MM.1S (cell line): ENCODE measurements at regions not wholly inside any gene's neighbourhood (a gene's known extent, or its start where the extent isn't known, plus 50 kb on each side); places are given as distances from the start of the nearest gene placed in this dataset.

Experiments
- EZH2 ChIP-seq: fragments of 300-600 bp; sonication (generic); optimal IDR thresholded peaks from 2 replicates; pipeline ENCODE3; 2017; ENCODE audit warnings: low read depth, mild to moderate bottlenecking, antibody characterized with exemption, low read length, mixed read lengths
- EZH2phosphoT487 ChIP-seq: fragments of 300-600 bp; sonication (generic); IDR thresholded peaks from 2 replicates; pipeline ENCODE4 v1.6.1; 2018; ENCODE audit warnings: antibody characterized with exemption, low read length
- TF ChIP-seq, protein P1 (sequence below): fragments of 300-600 bp; sonication (generic); IDR thresholded peaks from 2 replicates; pipeline ENCODE4 v1.5.1; 2016; ENCODE audit warnings: antibody characterized with exemption, low read length, mixed read lengths

DNA sequence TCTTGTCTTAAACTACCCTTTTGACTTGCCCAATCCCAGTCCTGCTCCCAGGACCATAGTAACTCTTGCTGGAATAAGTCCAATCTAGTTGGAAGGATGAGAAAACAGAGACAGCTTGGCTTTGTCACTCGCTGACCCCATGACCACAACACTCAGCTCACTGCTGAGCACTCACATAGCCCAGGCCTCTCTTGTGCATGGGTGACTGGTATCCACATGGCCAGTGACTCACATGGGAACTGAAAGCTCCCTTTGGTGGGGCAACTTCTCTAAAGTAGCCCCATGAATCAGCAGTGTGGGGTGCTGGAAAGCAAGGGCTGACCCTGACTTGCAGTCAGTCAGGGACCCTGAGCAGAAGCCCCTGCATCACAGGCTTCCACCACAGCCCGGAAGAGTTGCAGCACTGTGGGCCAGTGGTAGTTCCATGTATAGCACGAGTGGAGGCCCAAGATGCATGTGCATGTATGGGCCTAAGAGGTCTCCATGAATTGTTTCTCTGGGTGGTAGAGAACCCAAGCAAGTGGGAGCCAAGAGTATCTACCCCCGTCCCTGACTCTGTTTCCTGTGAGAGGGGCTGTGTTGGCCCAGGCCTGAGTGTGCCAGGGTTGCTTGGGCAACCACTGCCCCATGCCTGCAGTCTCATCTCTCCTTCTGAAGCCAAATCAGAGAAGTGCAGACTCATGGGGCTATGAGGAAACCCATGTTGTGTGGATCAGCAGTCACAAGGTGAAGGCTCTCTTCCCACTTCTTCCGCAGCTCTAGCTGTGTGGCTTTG is 62.1 kb upstream of the XCR1 start:
- TF ChIP-seq, protein P1, sequence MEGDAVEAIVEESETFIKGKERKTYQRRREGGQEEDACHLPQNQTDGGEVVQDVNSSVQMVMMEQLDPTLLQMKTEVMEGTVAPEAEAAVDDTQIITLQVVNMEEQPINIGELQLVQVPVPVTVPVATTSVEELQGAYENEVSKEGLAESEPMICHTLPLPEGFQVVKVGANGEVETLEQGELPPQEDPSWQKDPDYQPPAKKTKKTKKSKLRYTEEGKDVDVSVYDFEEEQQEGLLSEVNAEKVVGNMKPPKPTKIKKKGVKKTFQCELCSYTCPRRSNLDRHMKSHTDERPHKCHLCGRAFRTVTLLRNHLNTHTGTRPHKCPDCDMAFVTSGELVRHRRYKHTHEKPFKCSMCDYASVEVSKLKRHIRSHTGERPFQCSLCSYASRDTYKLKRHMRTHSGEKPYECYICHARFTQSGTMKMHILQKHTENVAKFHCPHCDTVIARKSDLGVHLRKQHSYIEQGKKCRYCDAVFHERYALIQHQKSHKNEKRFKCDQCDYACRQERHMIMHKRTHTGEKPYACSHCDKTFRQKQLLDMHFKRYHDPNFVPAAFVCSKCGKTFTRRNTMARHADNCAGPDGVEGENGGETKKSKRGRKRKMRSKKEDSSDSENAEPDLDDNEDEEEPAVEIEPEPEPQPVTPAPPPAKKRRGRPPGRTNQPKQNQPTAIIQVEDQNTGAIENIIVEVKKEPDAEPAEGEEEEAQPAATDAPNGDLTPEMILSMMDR, result no peak
- TF ChIP-seq EZH2phosphoT487 (no peak), EZH2 (no peak)
